Germinal center (tissue), 1 donor: ENCODE measurements at regions not wholly inside any gene's neighbourhood (a gene's known extent, or its start where the extent isn't known, plus 50 kb on each side); places are given as distances from the start of the nearest gene placed in this dataset.
"Not testable (repeated sequence)": the region's sequence is repeated elsewhere in the genome, so short reads cannot be mapped to it uniquely, and the experiment has no call there.

Source experiments
- DNase-seq: peaks from one replicate; pipeline ENCODE4 v3.0.0; 2012; ENCODE audit warnings: mixed read lengths, low spot score

GRCh38 chr6:156601152-156602065 is 175.8 kb upstream of the ARID1B start:
- DNase-seq = no peak

DNA sequence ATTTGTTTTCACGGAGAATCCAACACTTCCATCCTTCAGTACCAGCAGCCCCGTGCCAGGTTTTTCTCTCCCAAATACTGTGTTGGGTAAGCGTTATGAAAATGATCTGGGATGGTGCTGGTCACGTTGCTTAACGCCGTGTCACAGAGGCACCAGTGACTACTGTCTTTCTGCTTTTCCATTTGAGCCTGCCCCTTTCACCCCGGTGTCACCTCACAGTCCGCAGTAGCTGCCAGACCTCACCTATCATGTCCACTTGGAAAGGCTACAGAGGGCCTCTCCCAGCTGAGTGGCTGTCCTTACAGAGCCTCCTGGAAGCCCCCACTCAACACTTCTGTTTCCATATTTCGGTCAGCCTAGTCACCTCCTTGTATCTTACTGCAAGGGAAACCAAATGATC is 176.5 kb upstream of the ARID1B start:
- DNase-seq = no peak

DNA sequence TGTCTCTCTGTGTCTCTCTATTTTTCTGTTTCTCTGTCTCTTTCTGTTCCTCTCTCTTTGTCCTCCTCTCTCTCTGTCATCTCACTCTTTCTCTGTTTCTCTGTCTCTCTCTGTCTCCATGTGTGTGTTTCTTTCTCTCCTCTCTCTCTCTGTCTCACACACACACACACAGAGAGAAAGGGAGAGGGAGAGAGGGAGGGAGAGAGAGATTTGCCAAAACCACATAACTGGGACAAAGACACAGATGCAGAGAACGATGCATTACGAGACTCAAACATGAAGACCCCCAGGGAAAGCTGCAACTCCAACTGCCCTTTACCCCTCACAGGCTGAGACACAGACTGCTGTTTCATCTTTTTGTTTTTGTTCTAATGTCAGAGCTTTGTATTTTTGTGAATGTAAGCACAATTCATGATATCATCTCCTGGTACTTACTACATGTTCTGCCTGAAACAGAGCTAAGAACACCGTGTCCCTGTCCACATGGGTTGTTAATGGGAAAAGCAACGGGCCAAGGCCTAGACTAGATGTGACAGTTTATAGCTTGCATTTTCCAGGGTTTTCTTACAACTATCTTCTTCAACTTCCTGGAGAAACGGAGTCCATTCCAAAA is 177.1 kb upstream of the ARID1B start:
- no peak for DNase-seq

DNA sequence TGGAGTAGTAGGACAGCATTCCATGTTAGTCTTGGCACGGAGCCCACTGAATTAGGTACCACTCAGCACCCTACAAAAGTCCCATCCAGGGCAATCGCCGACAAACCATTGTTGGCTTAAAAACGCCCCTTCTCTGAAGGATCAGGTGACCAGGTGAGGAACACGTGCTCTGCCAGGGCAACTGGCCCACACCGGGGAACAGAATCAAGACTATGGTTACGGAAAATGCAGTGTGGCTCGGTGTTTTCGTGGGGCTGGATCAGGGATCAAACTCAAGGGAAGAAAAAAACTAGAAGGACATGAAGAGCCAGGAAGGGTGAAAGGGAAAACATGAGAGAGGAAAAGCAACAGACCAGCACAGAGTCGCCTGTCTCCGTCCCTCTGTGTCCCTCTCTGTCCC is 177.8 kb upstream of the ARID1B start:
- DNase-seq = no peak

DNA sequence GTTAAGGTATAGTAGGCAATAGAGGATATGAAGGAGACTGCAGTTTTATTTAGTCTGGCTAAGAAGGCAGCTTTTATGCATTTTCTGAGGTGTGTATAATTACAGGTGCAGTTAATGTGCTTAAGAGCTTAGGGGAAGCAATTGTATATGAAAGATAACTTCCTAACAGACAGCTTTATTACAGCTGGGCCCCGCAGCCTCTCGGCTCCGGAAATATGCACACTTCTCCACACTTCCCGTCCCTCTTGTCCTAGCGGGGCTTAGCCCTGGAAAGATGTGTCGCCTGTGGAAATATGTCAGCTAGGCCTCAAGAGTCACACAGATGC is 178.4 kb upstream of the ARID1B start:
- no peak for DNase-seq

DNA sequence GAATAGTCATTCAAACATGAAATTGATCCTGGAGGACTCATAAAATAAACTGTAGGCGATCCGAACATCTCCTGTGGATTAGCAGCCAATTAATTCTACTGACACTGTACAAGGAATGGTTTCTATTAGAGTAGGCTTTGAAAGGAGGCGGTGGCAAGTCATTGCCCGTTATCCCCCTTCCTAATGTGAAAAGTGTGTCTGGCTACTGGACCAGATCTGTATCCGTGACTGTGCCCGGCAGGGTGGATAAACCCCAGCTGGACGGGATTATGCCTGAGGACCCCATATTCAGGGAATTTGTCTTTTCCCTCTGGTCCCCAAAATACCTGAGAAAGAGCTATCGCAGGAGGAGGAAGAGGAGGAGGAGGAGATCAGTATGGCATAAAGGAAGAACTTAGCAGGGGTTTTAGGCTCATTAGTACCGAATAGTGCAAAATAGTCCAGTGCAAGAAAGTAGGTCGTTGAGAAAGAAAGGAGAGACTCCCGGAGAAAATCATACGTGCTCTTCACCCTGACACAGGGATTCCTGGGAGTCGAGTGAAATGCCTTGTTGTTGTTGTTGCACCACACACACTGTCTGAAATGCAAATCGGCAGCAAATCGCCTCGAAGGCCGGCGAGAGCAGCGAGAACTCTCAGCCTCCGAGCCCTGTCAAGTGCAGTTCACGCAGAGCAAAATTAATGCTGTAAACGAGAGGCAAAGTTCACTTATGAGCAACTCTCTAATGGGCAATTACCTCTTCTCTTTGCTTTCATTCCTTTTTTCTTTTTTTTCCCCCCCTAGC is 178.9 kb upstream of the ARID1B start:
- no peak for DNase-seq

DNA sequence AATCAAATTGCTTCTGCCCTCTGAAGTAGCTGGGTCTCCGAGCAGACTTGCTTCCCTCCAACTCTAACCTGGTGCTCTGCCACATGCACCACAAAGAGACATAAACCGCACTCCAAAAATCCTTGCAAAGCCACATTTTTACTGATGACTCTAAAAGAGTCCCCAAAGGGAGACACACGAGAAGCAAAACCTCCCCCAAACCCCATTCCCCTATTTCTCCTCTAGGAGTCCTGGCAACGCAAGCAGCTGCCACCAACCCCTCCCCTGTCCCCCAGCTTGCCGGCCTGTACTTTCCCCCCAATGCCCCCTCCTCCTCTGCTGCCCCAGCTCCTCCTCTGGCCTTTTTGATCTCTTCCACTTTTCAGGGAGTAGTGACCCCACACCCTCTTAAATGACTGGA is 180.1 kb upstream of the ARID1B start:
- DNase-seq = no peak

- no peak for DNase-seq
Measured at GRCh38 chr6:156595476-156595875, 181.7 kb upstream of the ARID1B start.

GRCh38 chr6:156593893-156594292 is 183.3 kb upstream of the ARID1B start:
- no peak for DNase-seq

DNA sequence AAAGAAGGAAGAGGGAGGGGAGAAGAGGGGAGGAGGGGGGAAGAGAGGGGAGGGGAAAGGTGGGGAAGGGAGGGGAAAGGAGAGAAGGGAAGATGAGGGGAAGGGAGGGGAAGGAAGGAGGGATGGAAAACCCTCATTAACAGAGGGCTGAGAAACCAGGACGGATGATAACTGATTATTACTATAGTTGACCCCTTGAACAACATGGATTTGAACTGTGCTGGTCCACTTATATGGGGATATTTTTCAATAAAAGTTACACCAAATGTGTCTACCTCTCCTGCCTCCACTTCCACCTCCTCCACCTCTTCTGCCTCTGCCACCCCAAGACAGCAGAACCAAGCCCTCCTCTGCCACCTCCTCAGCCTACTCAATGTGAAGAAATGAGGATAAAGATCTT is 184.1 kb upstream of the ARID1B start:
- DNase-seq = no peak

GRCh38 chr6:156590482-156590881 is 186.7 kb upstream of the ARID1B start:
- DNase-seq = no peak

GRCh38 chr6:156589281-156589680 is 187.9 kb upstream of the ARID1B start:
- DNase-seq = no peak

DNA sequence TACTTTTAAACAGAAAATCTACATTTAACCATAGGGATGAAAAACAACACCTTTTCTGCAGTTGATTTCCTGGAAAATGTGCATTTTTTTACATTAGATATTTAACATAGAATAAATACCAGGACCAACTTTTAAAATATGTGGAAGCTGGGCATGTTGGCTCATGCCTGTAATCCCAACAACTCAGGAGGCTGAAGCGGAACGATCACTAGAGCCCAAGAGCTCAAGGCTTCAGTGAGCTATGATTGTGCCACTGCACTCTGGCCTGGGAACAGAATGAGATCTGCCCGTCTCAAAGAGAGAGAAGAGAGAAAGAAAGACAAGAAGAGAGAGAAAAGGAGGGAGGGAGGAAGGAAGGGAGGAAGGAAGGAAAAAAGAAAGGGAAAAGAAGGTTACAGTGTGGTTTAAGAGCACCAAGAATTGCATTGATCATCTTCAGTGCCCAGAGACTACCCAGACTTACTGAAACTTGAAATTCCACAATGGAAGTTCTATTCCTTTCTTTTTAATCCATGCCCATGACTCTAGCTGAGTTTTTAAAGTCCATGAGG is 189.4 kb upstream of the ARID1B start:
- DNase-seq = no peak

GRCh38 chr6:156587071-156587470 is 190.1 kb upstream of the ARID1B start:
- no peak for DNase-seq

DNA sequence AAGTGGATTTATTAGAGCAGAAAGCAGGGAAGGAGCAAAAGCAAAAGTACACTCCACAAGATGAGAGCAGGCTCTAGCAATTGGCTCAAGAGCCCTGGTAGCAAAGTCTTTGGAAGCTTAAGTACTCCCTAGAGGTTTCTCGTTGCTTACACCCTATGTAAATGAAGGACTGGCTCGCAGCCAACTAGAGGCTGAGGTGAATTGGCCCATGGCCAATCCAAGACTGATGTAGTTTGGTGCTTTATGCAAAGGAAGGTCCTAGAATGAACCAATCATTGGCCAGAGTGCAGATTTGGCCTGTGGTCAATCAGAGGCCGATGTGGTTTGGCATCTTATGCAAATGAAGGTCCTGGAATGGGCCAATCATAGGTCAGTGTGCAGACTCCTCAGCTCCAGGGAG is 191.3 kb upstream of the ARID1B start:
- no peak for DNase-seq

GRCh38 chr6:156584121-156584520 is 193.1 kb upstream of the ARID1B start:
- DNase-seq = not testable (repeated sequence)

DNA sequence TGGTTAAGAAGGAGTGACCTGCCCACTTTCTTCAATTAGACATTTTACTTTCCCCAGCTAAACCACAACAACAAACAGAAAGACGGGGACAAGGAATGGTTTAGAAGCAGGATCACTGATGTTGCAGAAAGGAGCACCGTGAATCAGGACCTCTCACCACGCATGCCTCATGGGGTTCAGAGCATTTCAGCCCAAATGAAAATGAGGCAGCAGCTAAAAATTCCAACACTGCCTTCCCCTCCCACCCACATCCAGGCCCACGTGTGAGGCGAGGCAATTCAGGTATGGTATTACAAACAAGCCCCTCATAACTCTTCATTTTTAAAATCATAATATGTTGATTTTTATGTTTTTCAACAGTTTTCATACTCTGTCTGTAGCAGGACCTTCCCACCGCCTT is 194.1 kb upstream of the ARID1B start:
- DNase-seq = no peak

DNA sequence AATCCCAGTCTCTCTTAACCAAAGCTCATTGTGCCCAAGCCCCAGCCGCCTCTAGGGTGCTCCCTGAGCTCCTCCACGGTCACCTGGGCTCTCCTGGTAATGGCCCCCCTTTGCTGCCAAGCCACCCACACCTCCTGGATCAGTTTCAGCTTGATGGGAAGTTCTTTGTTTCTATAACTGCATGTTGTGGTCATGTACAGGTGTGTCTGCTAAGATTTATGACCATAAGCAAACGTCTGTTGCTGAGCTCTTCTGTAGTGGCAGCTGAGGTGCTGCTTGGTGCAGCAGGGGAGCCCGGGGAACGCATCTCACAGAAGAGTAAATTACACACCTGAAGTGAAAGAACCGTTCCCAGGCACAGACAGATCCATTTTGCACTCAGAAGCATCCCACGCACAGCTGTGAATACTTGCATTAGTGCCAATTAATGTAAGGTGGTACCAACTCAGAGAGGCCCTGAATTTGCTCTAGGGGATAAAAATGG is 194.6 kb upstream of the ARID1B start:
- no peak for DNase-seq

- no peak for DNase-seq
Measured at GRCh38 chr6:156579564-156579963, 197.6 kb upstream of the ARID1B start.

- no peak for DNase-seq
Measured at GRCh38 chr6:156577749-156578148, 199.4 kb upstream of the ARID1B start.

DNA sequence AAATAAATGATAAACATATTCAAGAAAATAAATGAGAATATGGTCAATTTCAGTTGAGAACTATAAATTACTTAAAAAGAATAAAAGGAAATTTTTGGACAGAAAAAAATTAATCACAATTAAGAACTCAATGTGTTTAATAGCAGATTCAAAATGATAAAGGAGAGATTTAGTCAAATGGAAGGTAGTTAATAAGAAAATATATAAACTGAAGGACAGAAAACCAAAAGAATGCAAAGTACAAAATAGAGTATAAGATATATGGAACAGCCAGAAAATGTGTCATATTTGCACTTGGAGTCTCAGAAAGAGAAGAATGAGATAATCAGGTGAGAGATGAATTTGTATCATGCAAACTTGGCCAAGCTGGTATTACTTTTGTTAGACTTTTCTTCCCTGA is 201.8 kb upstream of the ARID1B start:
- no peak for DNase-seq

GRCh38 chr6:156564807-156565149 is 212.4 kb upstream of the ARID1B start:
- DNase-seq = no peak
